ENCODE measurements at regions not wholly inside any gene's neighbourhood (a gene's known extent, or its start where the extent isn't known, plus 50 kb on each side); places are given as distances from the start of the nearest gene placed in this dataset.

DNA sequence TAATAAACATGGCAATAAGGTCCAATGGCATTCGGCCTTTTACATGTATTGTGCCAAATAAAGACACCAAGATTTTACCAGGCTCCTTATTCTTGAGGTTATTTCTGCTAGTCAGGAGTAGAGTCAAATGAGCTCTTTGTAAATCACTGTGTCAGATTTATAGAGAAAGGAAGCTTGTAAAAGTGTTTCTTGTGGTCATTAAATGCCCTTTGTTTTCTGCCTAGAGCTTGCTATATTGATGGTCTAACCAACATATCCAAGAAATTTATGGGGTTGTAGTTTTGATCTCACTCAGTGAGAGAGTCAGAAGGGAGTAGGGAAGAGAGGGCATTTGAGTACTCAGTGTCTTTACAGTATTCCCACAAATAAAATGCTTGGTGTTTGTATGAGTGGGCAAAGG is 86.2 kb upstream of the FRMPD4 start:
- ChIA-PET CTCF (interaction anchor here (1.1 kb wide), 1 partner anchor 17 kb away, joined by 4 read pairs; no protein-coding TSS in a partner anchor), POLR2A (ENCODE audit: unreplicated experiment) (no interaction called here)
- H3K27me3 ChIP-seq (ENCODE audit: control insufficient read depth, insufficient read depth, low read length): no peaks in the 10 kb centered on the region
- H3K36me3 ChIP-seq (ENCODE audit: control insufficient read depth, insufficient read depth, low read length): no peaks in the 10 kb centered on the region
- H2BK15ac ChIP-seq (ENCODE audit: low read depth, low read length): no peak overlapping the region
- no peak overlapping the region for H2BK120ac ChIP-seq (ENCODE audit: low read depth, low read length)
- no peak overlapping the region for H3K27ac ChIP-seq (ENCODE audit: insufficient read depth, low read length)
- no peak overlapping the region for H3K4me3 ChIP-seq (ENCODE audit: insufficient read depth, low read depth, low read length)
- dilution Hi-C loops (cut with HindIII; ENCODE audit: low sequenced_read_pairs, unreplicated experiment): no loop called here
- no peak for TF ChIP-seq MAFK (IDR thresholded peaks at IDR 0.05; ENCODE audit: low read depth, low read length)
- TF ChIP-seq MXI1 (IDR thresholded peaks at IDR 0.05; ENCODE audit: borderline replicate concordance, low read depth, low read length): no peak
- no peak for TF ChIP-seq MAZ (IDR thresholded peaks at IDR 0.05; ENCODE audit: borderline replicate concordance, low read depth, low read length)
- no peak for TF ChIP-seq SMC3 (IDR thresholded peaks at IDR 0.05; ENCODE audit: low read depth, low read length)
- TF ChIP-seq RCOR1 (IDR thresholded peaks at IDR 0.05; ENCODE audit: insufficient replicate concordance, low read length): no peak
- no peak for TF ChIP-seq RFX5 (IDR thresholded peaks at IDR 0.05; ENCODE audit: low read depth, low read length)
- TF ChIP-seq, protein P1, sequence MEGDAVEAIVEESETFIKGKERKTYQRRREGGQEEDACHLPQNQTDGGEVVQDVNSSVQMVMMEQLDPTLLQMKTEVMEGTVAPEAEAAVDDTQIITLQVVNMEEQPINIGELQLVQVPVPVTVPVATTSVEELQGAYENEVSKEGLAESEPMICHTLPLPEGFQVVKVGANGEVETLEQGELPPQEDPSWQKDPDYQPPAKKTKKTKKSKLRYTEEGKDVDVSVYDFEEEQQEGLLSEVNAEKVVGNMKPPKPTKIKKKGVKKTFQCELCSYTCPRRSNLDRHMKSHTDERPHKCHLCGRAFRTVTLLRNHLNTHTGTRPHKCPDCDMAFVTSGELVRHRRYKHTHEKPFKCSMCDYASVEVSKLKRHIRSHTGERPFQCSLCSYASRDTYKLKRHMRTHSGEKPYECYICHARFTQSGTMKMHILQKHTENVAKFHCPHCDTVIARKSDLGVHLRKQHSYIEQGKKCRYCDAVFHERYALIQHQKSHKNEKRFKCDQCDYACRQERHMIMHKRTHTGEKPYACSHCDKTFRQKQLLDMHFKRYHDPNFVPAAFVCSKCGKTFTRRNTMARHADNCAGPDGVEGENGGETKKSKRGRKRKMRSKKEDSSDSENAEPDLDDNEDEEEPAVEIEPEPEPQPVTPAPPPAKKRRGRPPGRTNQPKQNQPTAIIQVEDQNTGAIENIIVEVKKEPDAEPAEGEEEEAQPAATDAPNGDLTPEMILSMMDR (conservative IDR thresholded peaks at IDR 0.05; ENCODE audit: low read depth, low read length): no peak
- TF ChIP-seq, protein P2, sequence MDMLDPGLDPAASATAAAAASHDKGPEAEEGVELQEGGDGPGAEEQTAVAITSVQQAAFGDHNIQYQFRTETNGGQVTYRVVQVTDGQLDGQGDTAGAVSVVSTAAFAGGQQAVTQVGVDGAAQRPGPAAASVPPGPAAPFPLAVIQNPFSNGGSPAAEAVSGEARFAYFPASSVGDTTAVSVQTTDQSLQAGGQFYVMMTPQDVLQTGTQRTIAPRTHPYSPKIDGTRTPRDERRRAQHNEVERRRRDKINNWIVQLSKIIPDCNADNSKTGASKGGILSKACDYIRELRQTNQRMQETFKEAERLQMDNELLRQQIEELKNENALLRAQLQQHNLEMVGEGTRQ (IDR thresholded peaks at IDR 0.05; ENCODE audit: low read depth, low read length): no peak
- TF ChIP-seq FOS (IDR thresholded peaks at IDR 0.05; ENCODE audit: low read depth, low read length): no peak
- no peak for TF ChIP-seq RAD21 (IDR thresholded peaks at IDR 0.05; ENCODE audit: low read length)
- TF ChIP-seq CHD1 (IDR thresholded peaks at IDR 0.05; ENCODE audit: low read depth, low read length): no peak
- TF ChIP-seq, protein P3, sequence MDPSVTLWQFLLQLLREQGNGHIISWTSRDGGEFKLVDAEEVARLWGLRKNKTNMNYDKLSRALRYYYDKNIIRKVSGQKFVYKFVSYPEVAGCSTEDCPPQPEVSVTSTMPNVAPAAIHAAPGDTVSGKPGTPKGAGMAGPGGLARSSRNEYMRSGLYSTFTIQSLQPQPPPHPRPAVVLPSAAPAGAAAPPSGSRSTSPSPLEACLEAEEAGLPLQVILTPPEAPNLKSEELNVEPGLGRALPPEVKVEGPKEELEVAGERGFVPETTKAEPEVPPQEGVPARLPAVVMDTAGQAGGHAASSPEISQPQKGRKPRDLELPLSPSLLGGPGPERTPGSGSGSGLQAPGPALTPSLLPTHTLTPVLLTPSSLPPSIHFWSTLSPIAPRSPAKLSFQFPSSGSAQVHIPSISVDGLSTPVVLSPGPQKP (IDR thresholded peaks at IDR 0.05; ENCODE audit: borderline replicate concordance, low read depth, low read length): no peak
- no peak for TF ChIP-seq POLR2A (IDR thresholded peaks at IDR 0.05; ENCODE audit: low read depth, low read length)
- TF ChIP-seq BHLHE40 (IDR thresholded peaks at IDR 0.05; ENCODE audit: low read depth, low read length): no peak
- no peak for TF ChIP-seq NFE2L2 (IDR thresholded peaks at IDR 0.05; ENCODE audit: low read depth, low read length)
- no peak for TF ChIP-seq CEBPB (IDR thresholded peaks at IDR 0.05; ENCODE audit: low read depth, low read length)
- H3K18ac ChIP-seq (ENCODE audit: low read depth, low read length): no peak overlapping the region
- no peak for ATAC-seq (ENCODE audit: low read depth)
- H3K9ac ChIP-seq (ENCODE audit: low read depth, low read length): no peak overlapping the region
- H2AK9ac ChIP-seq (replicated peaks; ENCODE audit: low read depth, low read length, poor library complexity): no peak overlapping the region
- no peak overlapping the region for H2AK5ac ChIP-seq (ENCODE audit: low read depth, low read length)
- no peak overlapping the region for H3K4ac ChIP-seq (ENCODE audit: low read depth, low read length)
- no peak overlapping the region for H3K56ac ChIP-seq (ENCODE audit: extremely low read depth, insufficient read depth, low read length)
- DNase-seq: no peak
- no peak overlapping the region for H4K5ac ChIP-seq (ENCODE audit: low read depth, low read length)
- no peaks in the 10 kb centered on the region for H3K79me1 ChIP-seq (ENCODE audit: low read depth in 1 of 2, low read length in 2 of 2)
- no peak overlapping the region for H4K8ac ChIP-seq (ENCODE audit: low read depth in 2 of 2, low read length in 2 of 2)
- no peaks in the 10 kb centered on the region for H3K9me3 ChIP-seq (ENCODE audit: control insufficient read depth, insufficient read depth, low read length)
- no TSS peak for BruUV-seq (replicated peaks)
- no peak overlapping the region for H4K91ac ChIP-seq (ENCODE audit: insufficient read depth, low read depth, low read length)
- H3K23ac ChIP-seq (ENCODE audit: low read depth, low read length): no peak overlapping the region
- no CpG with 5 or more reads among the region's 1 CpG for WGBS, 2 experiments (ENCODE audit: extremely low coverage in 2 of 2, insufficient read length in 1 of 2)
- H4K20me1 ChIP-seq (ENCODE audit: insufficient read depth, low read length): no peaks in the 10 kb centered on the region
- H2BK5ac ChIP-seq (ENCODE audit: low read depth, low read length, poor library complexity, severe bottlenecking): no peak overlapping the region
- no peaks in the 10 kb centered on the region for H3K9me1 ChIP-seq (ENCODE audit: insufficient read depth, low read length)
- H3K4me1 ChIP-seq (ENCODE audit: control insufficient read depth, insufficient read depth, low read length): no peaks in the 10 kb centered on the region
- no peak overlapping the region for H2AFZ ChIP-seq (replicated peaks; ENCODE audit: low read length, poor library complexity)
- in situ Hi-C loops (cut with MboI; ENCODE audit: low sequenced_read_pairs): no loop called here
- intact Hi-C loops (cut with micrococcal nuclease): no loop called here
- H3K14ac ChIP-seq (replicated peaks; ENCODE audit: low read depth, low read length): no peak overlapping the region
- H3K4me2 ChIP-seq (ENCODE audit: low read depth, low read length): no peak overlapping the region
- no peak overlapping the region for H2BK20ac ChIP-seq (ENCODE audit: low read depth, low read length)

Measured in IMR-90 (cell line).